GM18870 (cell line): ENCODE measurements at regions not wholly inside any gene's neighbourhood (a gene's known extent, or its start where the extent isn't known, plus 50 kb on each side); places are given as distances from the start of the nearest gene placed in this dataset.
"Not testable (repeated sequence)": the region's sequence is repeated elsewhere in the genome, so short reads cannot be mapped to it uniquely, and the experiment has no call there.

Source experiments
- ATAC-seq: cut with Tn5 transposase; IDR thresholded peaks from one replicate; pipeline ENCODE4 v1.9.1; 2021; ENCODE audit warnings: moderate library complexity; ENCODE audit not compliant: unreplicated experiment

DNA sequence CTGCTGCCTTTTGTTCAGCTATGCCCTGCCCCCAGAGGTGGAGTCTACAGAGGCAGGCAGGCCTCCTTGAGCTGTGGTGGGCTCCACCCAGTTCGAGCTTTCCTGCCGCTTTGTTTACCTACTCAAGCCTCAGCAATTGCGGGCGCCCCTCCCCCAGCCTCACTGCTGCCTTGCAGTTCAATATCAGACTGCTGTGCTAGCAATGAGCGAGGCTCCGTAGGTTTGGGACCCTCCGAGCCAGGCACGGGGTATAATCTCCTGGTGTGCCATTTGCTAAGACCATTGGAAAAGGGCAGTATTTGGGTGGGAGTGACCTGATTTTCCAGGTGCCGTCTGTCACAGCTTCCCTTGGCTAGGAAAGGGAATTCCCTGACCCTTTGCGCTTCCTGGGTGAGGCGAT lies 51.9 kb downstream of the DIPK2A start:
- ATAC-seq, result not testable (repeated sequence)

- ATAC-seq, result peak; percentile 90
Observed at GRCh38 chr3:144028798-144029411, 57.3 kb downstream of the DIPK2A start.

GRCh38 chr3:144029769-144030168 lies 58.1 kb downstream of the DIPK2A start:
- no peak for ATAC-seq

DNA sequence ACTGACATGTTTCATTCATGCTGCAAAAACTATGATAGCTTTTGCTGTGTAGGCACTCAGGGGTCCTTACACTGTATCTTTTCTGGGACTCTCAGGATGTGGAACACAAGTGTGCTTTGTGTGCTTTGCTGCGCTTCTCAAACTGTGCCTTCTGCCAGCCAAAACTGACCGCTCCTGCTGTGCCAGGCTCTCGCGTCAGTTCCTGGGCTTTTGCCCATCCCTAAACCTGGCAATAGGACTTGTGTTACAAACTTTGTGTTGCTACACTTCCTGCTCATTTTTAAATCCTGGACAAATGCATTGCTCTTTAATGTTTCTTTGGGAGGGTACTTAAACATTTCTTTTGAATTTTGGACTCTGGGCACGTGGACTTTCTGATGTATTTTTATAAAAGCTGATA lies 60.3 kb downstream of the DIPK2A start:
- no peak for ATAC-seq

GRCh38 chr3:144032531-144033239 lies 61.1 kb downstream of the DIPK2A start:
- peak; percentile 81 for ATAC-seq

- no peak for ATAC-seq
Observed at GRCh38 chr3:144033240-144033589, 61.6 kb downstream of the DIPK2A start.

- ATAC-seq, result no peak
Observed at GRCh38 chr3:144033863-144034262, 62.2 kb downstream of the DIPK2A start.

GRCh38 chr3:144034715-144035290 lies 63.2 kb downstream of the DIPK2A start:
- no peak for ATAC-seq

DNA sequence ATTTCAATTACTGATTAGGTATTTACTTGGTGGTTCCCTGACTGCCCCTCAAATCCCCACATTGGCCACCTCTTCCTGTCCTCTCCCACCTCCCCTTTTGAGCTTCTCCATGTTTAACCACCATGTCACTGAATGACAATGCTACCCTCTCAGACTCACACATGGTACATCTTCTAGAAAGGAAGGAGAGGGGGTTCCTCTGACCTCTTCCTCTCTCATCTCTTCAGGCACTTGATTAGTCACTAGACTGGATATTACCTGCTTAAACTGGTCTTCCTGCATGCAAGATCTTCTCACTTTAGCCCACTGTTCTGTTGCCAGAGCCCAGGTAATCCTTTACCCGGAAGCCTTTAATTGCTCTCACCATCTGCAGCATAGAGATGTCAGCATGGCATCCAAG lies 64.9 kb downstream of the DIPK2A start:
- ATAC-seq, result no peak

GRCh38 chr3:144039661-144040060 lies 68.0 kb downstream of the DIPK2A start:
- peak; percentile 51 for ATAC-seq

DNA sequence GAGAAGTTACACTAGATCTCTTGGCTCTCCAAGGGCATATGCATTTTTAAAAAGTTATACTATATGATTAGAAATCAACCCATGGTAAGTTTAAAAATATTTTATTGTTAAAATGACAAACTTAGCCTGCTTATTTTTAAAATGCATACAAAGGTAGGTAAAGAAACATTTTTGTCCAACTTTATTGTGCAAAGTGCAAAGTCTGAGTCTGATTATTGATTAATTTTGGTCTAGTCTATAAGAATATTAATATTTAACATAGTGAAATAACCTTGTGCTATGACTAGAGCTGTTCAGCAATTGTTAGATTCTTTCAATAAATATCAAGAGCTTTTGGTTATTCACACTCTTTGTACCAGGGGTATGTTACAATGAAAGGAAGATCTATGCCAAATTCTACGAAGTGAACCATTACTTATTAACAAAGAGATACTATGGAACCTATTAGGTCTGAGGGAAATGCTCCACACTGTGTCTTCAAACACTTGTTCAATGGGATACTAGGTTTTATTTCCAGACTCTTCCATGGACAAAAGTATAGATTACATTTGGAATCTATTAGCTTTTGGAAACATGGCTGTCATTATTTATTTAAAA lies 70.4 kb downstream of the DIPK2A start:
- ATAC-seq, result no peak

GRCh38 chr3:144045766-144046165 lies 74.1 kb downstream of the DIPK2A start:
- no peak for ATAC-seq

DNA sequence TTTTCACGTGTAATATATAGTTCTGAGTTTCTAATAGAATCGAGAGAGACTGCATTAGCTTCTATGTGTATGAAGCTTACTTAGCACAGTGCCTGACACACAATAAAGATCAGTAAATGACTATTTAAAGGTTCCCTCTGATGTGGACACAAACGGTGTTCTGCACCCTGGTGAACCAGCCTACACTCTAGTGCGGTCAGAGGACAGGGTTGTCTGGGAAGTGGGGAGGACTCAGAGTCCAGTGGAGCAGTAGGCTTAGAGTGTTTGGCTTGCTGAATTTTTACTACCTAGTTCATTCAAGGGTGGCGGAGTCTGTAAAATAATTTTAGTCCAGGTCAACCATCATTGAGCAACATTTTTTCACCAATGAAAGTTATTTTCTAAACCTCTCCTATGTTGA lies 77.8 kb downstream of the DIPK2A start:
- no peak for ATAC-seq

DNA sequence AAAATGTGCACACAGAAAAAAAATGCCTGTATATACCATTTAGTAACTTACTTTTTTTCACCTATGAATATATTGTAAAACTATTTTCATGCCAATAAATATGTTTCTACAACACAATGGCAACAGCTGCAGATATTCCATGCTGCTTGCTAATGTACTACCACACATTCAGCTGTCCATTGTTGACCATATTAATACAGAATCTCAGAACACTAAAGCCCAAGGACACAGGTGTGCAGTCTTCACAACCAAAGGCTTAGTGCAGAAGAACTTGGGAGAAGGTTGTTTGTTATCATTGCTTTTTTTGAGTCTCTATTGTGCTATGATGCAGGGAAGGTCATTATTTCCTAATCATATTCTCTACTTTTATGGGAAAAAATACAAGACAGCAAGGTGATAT lies 79.6 kb downstream of the DIPK2A start:
- no peak for ATAC-seq

DNA sequence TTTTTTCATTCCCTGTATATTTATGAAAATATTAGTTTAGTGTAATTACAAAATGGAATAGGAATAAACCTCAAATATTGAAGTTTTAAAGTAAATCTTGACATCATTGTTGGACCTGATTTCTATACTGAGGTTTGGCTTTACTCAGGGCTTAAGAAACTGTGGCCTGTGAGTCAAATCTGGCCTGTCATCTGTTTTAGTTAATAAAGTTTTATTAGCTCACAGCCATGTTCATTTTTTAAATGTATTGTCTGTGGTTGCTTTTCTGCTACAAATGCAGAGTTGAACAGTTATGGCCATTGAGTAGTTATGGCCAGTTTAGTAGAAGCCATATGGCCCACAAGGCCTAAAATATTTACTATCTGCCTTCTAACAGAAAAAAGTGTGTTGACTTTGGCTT lies 80.7 kb downstream of the DIPK2A start:
- no peak for ATAC-seq

GRCh38 chr3:144053121-144053520 lies 81.5 kb downstream of the DIPK2A start:
- ATAC-seq, result no peak

- ATAC-seq, result no peak
Observed at GRCh38 chr3:144054766-144055165, 83.1 kb downstream of the DIPK2A start.

DNA sequence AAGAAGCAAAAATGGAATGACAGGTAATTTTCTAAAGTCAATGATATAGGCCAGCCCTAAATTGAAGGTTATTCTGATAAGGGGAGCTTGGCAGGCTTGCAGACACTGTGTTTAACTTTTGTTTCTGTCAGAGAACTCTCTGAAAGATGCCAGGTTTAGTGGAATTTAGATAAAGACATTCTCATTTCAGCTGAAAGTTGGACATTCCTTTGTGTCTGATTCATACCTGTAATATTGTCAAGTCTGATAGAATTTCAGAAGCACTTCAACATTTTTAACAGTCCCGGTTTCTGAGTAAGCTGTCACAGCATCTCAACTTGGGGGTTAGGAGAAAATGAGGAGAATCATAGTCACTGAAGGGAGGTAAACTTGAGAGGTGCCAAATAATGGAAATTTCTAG lies 84.0 kb downstream of the DIPK2A start:
- no peak for ATAC-seq

- peak; percentile 72 for ATAC-seq
Observed at GRCh38 chr3:144058713-144059112, 87.1 kb downstream of the DIPK2A start.

GRCh38 chr3:144059481-144059880 lies 87.9 kb downstream of the DIPK2A start:
- ATAC-seq, result no peak

GRCh38 chr3:144060881-144061280 lies 89.3 kb downstream of the DIPK2A start:
- no peak for ATAC-seq

DNA sequence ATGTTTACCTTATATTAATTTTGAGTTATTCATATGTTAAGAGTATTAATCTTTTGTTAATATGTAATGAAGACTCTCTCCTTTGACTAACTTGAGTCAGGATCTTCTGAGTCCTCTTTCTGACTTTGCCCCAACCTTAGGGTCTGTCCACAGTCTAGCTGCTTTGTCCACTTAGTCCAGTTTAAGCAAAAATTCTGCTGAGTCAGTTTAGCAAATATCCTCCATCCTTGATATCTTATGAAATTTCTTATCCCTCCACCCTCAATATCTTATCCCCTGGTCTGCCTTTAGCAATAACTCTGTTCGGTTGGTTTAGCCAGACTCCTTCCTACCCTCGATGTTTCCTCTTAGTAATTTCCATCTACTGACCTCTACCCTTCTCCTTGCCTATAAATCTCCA lies 91.7 kb downstream of the DIPK2A start:
- no peak for ATAC-seq
